ENCODE measurements at regions not wholly inside any gene's neighbourhood (a gene's known extent, or its start where the extent isn't known, plus 50 kb on each side); places are given as distances from the start of the nearest gene placed in this dataset.

GRCh38 chr5:67281874-67282273 lies 85.3 kb upstream of the CD180 start:
- DNase-seq: no peak

- DNase-seq: no peak
Observed at GRCh38 chr5:67273689-67274356, 77.2 kb upstream of the CD180 start.

- no peak for DNase-seq
Observed at GRCh38 chr5:67272453-67273130, 76.0 kb upstream of the CD180 start.

GRCh38 chr5:67268231-67269021 lies 71.8 kb upstream of the CD180 start:
- no peak for DNase-seq

GRCh38 chr5:67267512-67268216 lies 71.1 kb upstream of the CD180 start:
- no peak for DNase-seq

- DNase-seq: no peak
Observed at GRCh38 chr5:67266654-67267350, 70.2 kb upstream of the CD180 start.

GRCh38 chr5:67265951-67266350 lies 69.4 kb upstream of the CD180 start:
- DNase-seq: no peak

GRCh38 chr5:67263656-67264408 lies 67.2 kb upstream of the CD180 start:
- no peak for DNase-seq

GRCh38 chr5:67262956-67263355 lies 66.4 kb upstream of the CD180 start:
- no peak for DNase-seq

- DNase-seq: no peak
Observed at GRCh38 chr5:67262206-67262605, 65.6 kb upstream of the CD180 start.

- DNase-seq: no peak
Observed at GRCh38 chr5:67259548-67260215, 63.1 kb upstream of the CD180 start.

GRCh38 chr5:67257500-67257899 lies 60.9 kb upstream of the CD180 start:
- DNase-seq: no peak

GRCh38 chr5:67257077-67257476 lies 60.5 kb upstream of the CD180 start:
- no peak for DNase-seq

GRCh38 chr5:67255881-67256280 lies 59.3 kb upstream of the CD180 start:
- no peak for DNase-seq

- DNase-seq: no peak
Observed at GRCh38 chr5:67253911-67254310, 57.3 kb upstream of the CD180 start.

GRCh38 chr5:67249590-67249895 lies 52.9 kb upstream of the CD180 start:
- no peak for DNase-seq

- DNase-seq: no peak
Observed at GRCh38 chr5:67248703-67249589, 52.3 kb upstream of the CD180 start.

GRCh38 chr5:67246546-67247268 lies 50.1 kb upstream of the CD180 start:
- no peak for DNase-seq

All from CD4-positive, alpha-beta T cell treated with Interleukin-1 beta for 1 hour (primary cell).